Stimulated activated naive CD8-positive, alpha-beta T cell treated with anti-CD3 and anti-CD28 coated beads, Interleukin-15, amount 100 ng/mL, for 72 hours (primary cell): ENCODE measurements at regions not wholly inside any gene's neighbourhood (a gene's known extent, or its start where the extent isn't known, plus 50 kb on each side); places are given as distances from the start of the nearest gene placed in this dataset.
"Not testable (repeated sequence)": the region's sequence is repeated elsewhere in the genome, so short reads cannot be mapped to it uniquely, and the experiment has no call there.

Source experiments
- ATAC-seq: fragments of 150-1000 bp; cut with Tn5 transposase; 2 replicates; pipeline ENCODE4 v1.10.0; 2021; ENCODE audit warnings: mild to moderate bottlenecking, moderate library complexity
- DNase-seq, 2 donors: peaks; one replicate each; pipeline ENCODE4 v3.0.0; 2021 to 2022
- H3K27ac Mint-ChIP-seq, 2 donors: one replicate each; pipeline ENCODE4 v1.8.0; 2022; ENCODE audit warnings: mild to moderate bottlenecking in 2 of 2, mixed read lengths in 2 of 2, moderate library complexity in 2 of 2
- H3K27me3 Mint-ChIP-seq: one replicate; pipeline ENCODE4 v1.8.0; 2022; ENCODE audit warnings: mixed read lengths
- H3K4me1 Mint-ChIP-seq: one replicate; pipeline ENCODE4 v1.8.0; 2022; ENCODE audit warnings: mild to moderate bottlenecking, mixed read lengths
- H3K4me3 Mint-ChIP-seq, 2 donors: one replicate each; pipeline ENCODE4 v1.8.0; 2022; ENCODE audit warnings: mild to moderate bottlenecking in 2 of 2, mixed read lengths in 2 of 2, moderate library complexity in 1 of 2
- H3K9me3 Mint-ChIP-seq, 2 donors: one replicate each; pipeline ENCODE4 v1.8.0; 2022; ENCODE audit warnings: mixed read lengths in 2 of 2

DNA sequence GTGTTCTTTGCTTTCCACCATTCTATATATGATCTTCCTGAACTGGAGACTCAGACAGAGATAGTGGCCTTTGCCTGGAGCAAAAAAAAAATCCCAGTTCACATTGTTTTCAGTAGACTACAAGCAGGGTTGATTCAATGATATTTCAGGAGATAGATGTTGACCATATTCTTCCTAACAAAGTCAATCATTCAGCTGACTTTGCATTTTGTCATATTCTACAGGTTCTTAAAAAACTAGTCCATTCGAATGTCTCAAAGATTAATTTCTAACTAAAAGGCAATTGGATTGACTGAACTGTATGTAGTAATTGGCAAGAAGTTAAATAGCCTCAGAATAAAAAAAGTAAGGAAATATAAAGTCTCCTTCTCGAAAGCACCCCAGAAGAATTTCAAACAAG, 479.5 kb downstream of the NKX6-1 start:
- Mint-ChIP-seq H3K9me3 (peaks cover 5 to 8% of the 10 kb centered on the region in 2 donors), H3K4me3 (no peak overlapping the region), H3K27me3 (no peaks in the 10 kb centered on the region), H3K27ac (no peak overlapping the region), H3K4me1 (no peaks in the 10 kb centered on the region)
- ATAC-seq (no peak), DNase-seq (no peak)

DNA sequence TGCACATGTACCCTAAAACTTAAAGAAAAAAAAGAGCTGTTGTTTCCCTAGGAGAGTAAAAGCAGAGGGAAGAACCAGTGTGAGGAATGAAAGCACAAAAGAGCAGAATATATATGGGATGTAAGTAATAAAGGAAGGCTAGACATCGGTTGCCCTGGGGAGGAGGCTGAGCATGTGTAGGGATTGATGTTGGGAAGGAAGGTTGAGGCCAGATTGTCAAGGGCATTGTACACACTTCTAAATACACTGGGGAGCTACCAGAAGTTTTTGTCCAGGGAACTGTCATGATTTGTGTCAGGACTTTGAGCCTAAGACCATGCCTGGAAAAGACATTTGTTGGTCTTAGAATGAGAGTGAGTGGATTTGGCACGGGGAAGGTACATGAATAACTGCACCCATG, 467.1 kb downstream of the GPAT3 start:
- ATAC-seq (no peak), DNase-seq (no peak)
- no peak overlapping the region for H3K27ac Mint-ChIP-seq
- no peak overlapping the region for H3K4me3 Mint-ChIP-seq
- no peaks in the 10 kb centered on the region for H3K27me3 Mint-ChIP-seq
- H3K9me3 Mint-ChIP-seq, result no peaks in the 10 kb centered on the region
- no peaks in the 10 kb centered on the region for H3K4me1 Mint-ChIP-seq

DNA sequence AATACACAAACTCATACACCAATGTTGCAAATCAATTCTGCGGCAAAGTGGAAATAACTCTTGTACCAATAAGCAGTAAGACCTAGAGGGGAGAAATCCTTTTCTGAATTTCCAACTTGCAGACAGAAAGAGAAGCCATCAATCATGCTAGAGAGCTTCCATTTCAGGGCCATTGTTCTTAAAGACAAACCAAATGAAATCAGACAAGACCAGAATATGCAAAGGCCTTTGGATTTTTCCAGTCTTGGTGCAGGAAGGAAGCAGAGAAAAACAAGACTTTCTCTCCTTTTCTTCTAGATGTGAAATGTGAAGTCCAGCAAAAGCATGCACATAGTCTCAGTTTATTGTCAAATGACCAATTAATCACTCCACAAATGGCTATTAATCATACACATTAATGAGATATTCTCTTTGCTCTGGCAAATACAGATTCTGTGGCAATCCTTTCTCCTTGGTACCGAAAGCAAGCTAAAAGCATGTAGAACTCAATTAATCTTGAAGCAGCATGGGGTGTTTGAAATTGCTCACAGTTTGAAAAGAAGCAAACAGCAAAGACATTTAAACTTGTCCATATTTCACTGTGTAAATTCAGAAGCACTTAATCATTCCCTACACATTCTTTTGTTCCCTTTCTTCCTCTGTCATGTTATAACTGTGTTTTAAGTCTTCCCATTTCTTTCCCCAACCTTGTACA, 466.1 kb downstream of the GPAT3 start:
- Mint-ChIP-seq H3K27me3 (no peaks in the 10 kb centered on the region), H3K27ac (no peak overlapping the region), H3K9me3 (no peaks in the 10 kb centered on the region), H3K4me1 (no peaks in the 10 kb centered on the region), H3K4me3 (no peak overlapping the region)
- ATAC-seq, result no peak
- DNase-seq, result no peak

DNA sequence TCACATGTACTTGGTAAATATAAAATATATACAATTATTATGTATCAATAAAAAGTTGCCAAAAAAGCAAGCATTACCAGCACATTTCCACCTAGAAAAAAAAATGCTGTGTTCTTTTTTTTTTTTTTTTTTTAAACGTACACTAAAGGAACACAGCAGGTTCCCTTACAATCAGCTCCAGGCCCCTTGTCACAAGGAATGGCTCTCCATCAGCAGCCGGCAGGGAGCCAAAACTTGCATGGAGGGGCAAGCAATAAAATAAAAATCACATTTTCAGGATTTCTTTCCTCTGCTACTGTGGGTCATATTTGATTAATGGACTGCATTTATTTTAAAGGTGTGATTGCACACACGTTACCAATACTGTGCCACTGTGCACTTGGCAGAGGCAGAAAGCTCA, 460.3 kb downstream of the GPAT3 start:
- Mint-ChIP-seq H3K27me3 (no peaks in the 10 kb centered on the region), H3K4me3 (no peak overlapping the region), H3K4me1 (no peaks in the 10 kb centered on the region), H3K9me3 (no peaks in the 10 kb centered on the region), H3K27ac (no peak overlapping the region)
- no peak for DNase-seq
- no peak for ATAC-seq

DNA sequence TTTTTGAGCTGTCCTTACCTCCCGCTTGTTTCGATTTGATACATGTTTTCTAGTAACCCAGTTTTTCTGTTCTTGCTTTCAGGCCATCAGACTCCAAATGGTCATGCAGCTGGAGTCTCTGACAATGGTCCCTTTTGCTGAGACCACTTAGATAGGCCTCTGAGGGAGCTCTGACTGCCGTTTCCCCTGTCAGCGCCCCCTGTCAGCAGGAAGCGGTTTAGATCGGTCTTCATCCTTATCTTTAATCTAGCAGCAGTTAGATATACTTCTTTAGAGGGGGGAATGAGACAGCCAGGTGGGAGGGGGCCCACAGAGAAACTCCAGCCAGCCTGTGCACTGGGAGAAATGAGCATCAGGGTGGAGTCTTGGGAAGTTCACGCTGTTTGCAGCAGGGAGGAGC, 457.9 kb downstream of the GPAT3 start:
- H3K4me1 Mint-ChIP-seq, result no peaks in the 10 kb centered on the region

DNA sequence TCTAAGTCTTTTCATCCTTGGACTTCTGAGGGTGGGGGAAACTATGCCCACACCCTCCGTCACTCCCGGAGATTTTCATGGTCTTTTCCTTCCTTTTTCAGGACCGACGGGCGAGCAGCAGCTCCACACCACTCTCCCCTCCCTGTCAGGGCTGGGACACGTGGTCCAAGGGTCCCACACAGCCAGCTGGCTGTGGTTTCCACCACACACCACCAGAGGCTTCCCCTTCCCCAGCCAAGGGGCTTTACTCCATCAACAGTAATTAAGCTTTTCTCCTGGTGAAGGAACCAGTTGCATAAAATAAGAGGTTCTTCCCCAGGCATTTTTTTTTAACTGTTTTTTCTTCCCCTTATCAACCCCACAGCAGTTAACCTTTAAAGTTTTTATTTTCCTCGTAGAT, 453.9 kb downstream of the GPAT3 start:
- Mint-ChIP-seq H3K4me1 (no peaks in the 10 kb centered on the region), H3K27me3 (no peaks in the 10 kb centered on the region), H3K27ac (no peak overlapping the region), H3K4me3 (no peak overlapping the region), H3K9me3 (peaks cover 0 to 5% of the 10 kb centered on the region in 2 donors)
- DNase-seq (no peak), ATAC-seq (no peak)

More for the DNA sequence above, 457.9 kb downstream of the GPAT3 start:
- DNase-seq (no peak), ATAC-seq (no peak)
- H3K4me3 Mint-ChIP-seq, result no peak overlapping the region
- H3K27ac Mint-ChIP-seq, result no peak overlapping the region
- H3K9me3 Mint-ChIP-seq, result no peaks in the 10 kb centered on the region
- no peaks in the 10 kb centered on the region for H3K27me3 Mint-ChIP-seq

DNA sequence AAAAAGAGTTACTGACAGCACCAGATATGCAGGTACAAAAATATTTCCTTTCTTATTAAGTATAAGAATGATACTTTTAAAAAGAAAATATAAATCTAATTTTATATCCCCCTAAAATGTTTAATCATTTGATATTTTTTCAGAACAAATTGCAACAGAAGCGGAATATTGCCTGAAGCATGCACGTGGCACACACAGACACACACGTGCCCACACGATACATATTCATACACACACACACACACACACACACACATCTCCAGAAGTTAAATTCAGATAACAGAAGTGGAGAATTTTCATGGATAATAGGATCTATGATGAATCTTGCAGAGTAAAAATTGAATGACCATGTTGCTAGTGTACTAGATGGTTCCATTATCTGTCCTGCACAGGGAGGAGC, 445.2 kb downstream of the GPAT3 start:
- H3K4me1 Mint-ChIP-seq, result no peaks in the 10 kb centered on the region
- peaks cover 0 to 4% of the 10 kb centered on the region in 2 donors for H3K9me3 Mint-ChIP-seq
- ATAC-seq, result no peak
- no peak overlapping the region for H3K4me3 Mint-ChIP-seq
- H3K27me3 Mint-ChIP-seq, result no peaks in the 10 kb centered on the region
- DNase-seq, result no peak
- no peak overlapping the region for H3K27ac Mint-ChIP-seq

DNA sequence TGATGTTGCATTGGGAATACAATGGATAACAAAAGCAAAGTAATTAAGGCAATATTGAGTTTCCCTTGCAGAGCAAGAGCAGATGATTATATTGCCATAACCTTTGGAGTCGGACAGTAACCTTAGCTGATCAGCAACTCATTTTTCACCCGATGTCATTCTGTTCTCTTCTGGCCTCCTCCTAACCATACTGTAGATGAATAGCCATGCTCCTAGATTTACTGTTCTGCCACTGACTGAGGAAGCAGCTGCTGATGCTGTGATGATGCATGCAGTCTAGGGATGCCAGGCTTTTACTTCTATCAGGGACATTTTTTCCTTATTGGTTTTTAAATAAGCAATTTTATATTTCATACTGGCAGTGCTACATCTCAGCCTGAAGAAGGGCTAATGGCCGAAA, 443.9 kb downstream of the GPAT3 start:
- no peak overlapping the region for H3K4me3 Mint-ChIP-seq
- no peaks in the 10 kb centered on the region for H3K27me3 Mint-ChIP-seq
- no peaks in the 10 kb centered on the region for H3K4me1 Mint-ChIP-seq

DNA sequence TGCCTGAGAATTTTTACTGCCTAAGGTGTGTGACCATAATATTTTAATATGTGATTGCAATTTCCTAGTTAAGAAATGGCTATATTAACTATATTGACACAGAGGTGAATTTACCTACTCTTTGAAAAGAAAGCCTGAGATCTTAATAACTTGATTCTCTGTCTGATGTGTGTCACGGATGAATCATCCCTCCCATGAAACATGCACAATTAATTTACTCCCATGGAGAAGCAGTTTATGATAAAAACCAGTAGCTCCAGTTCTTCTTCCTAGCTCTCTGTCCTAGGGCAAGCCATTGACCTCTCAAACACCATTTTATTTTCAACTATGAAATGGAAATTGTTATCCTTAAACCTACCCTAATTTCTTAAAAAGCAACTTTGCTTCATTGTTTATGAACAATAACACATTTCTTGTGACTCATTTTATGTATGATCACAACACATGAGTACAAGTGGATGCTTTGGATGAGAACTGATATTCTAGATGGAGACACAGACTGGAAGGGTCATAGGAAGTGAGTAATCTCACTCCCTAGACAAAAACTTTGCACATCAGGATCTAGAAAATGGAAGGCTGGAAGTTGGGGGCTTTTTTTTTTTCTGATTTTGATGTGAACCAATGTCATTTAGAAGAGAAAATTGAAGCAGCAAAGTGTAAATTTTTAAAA, 438.3 kb downstream of the GPAT3 start:
- H3K27me3 Mint-ChIP-seq, result no peaks in the 10 kb centered on the region
- H3K4me1 Mint-ChIP-seq, result no peaks in the 10 kb centered on the region
- no peaks in the 10 kb centered on the region for H3K9me3 Mint-ChIP-seq
- no peak overlapping the region for H3K27ac Mint-ChIP-seq
- no peak for DNase-seq
- ATAC-seq, result no peak
- H3K4me3 Mint-ChIP-seq, result no peak overlapping the region

More for the DNA sequence above, 443.9 kb downstream of the GPAT3 start:
- DNase-seq, result no peak
- H3K27ac Mint-ChIP-seq, result no peak overlapping the region
- ATAC-seq, result no peak
- no peaks in the 10 kb centered on the region for H3K9me3 Mint-ChIP-seq

DNA sequence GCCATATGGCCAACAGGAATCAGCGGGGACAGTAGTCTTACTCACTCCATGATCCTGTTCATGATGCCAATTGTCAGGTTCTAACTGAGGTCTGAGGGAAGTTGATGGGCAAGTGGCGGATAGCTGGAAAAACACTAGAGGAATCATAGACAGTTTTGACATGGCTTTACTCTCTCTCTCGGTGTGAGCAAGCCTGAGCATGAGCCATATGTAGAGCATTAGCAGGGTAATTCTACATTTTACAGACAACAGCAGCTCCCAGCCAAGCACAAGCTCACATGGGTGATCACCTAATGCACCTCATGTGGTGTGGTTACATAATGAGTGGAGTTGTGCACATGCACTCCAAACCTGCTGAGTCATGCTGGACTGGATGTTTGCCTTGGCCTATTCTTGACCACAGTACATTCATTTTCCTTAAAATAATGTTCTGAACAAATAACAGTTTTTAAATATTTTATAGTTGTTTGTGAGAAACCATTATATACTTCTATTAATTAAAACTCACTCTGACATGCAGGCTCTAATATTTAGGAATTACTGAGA, 429.2 kb downstream of the GPAT3 start:
- Mint-ChIP-seq H3K4me1 (no peaks in the 10 kb centered on the region), H3K27ac (no peak overlapping the region)
- ATAC-seq, result no peak

DNA sequence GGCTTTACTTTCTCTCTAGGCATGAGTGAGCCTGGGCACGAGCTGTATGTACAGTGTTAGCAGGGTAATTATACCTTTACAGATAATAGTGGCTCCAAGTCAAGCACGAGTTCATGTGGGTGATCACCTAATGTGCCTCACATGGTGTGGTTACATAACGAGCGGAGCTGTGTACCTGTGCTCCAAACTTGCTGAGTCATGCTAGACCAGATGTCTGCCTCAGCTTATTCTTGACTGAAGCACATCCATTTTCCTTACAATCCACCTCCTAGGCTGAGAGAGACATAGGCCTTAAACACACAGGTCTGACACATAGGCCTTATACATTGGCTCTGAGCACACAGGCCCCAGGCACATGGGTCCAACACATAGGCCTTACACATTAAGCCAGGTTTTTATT, 426.6 kb downstream of the GPAT3 start:
- DNase-seq, result no peak
- no peak for ATAC-seq
- no peaks in the 10 kb centered on the region for H3K27me3 Mint-ChIP-seq
- no peak overlapping the region for H3K4me3 Mint-ChIP-seq
- no peaks in the 10 kb centered on the region for H3K4me1 Mint-ChIP-seq
- no peak overlapping the region for H3K27ac Mint-ChIP-seq
- H3K9me3 Mint-ChIP-seq, result peaks cover 0 to 17% of the 10 kb centered on the region in 2 donors

More for the DNA sequence above, 429.2 kb downstream of the GPAT3 start:
- no peaks in the 10 kb centered on the region for H3K27me3 Mint-ChIP-seq
- peaks cover 0 to 17% of the 10 kb centered on the region in 2 donors for H3K9me3 Mint-ChIP-seq
- H3K4me3 Mint-ChIP-seq, result no peak overlapping the region
- no peak for DNase-seq

DNA sequence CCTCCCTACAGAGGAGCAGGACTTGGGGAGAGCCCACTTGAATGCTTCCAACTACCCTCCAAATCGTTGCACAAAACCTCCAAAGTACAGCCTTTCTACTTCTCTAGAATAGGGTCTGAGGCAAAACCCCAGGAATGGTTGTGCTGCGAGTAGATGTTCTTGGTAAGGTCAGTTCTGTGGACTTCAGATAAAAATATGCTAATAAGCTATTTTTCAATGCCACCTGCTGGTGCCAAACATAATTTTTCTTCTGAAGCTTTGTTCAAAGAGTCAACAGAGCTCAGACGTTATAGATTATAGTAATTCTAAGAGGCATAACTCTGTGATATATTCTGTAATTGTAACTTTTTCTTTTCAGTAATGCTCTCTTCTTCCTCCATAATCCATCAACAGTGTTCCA, 425.7 kb downstream of the GPAT3 start:
- H3K27me3 Mint-ChIP-seq, result no peaks in the 10 kb centered on the region
- DNase-seq (no peak), ATAC-seq (no peak)
- no peaks in the 10 kb centered on the region for H3K4me1 Mint-ChIP-seq
- no peak overlapping the region for H3K4me3 Mint-ChIP-seq
- no peak overlapping the region for H3K27ac Mint-ChIP-seq
- H3K9me3 Mint-ChIP-seq, result peaks cover 0 to 18% of the 10 kb centered on the region in 2 donors

DNA sequence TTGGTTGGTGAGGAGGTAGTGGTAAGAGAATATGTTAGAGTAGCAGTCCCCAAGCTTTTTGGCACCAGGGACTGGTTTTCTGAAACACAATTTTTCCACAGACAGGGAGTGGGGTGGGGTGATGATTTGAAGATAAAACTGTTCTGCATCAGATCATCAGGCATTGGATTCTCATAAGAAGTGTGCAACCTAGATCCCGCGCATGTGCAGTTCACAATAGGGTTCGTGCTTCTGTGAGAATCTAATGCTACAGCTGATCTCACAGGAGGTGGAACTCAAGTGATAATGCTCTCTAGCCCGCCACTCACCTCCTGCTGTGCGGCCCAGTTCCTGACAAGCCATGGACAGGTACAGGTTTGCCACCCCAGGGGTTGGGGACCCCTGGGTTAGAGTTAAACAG, 423.3 kb downstream of the GPAT3 start:
- DNase-seq (no peak), ATAC-seq (no peak)
- no peak overlapping the region for H3K4me3 Mint-ChIP-seq
- H3K9me3 Mint-ChIP-seq, result peaks cover 0 to 8% of the 10 kb centered on the region in 2 donors
- no peaks in the 10 kb centered on the region for H3K27me3 Mint-ChIP-seq
- no peaks in the 10 kb centered on the region for H3K4me1 Mint-ChIP-seq
- H3K27ac Mint-ChIP-seq, result no peak overlapping the region

DNA sequence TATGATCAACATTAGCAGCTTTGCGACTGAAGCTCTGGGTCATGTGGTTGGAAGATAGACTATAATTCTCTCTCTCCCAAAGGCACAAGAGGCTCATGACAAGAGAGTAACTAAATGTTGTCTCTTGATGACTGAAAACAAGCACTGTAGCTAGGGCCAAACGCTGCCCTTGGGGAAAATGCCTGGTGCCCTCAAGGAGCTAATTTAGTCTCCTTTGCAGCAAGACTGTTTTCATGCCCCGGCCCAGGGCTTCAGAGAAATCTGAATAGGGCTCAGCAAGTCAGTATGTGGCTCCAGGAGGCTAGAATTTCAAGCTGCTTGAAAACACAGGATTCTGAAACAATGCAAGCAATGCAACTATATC, 411.9 kb downstream of the GPAT3 start:
- ATAC-seq (no peak), DNase-seq (no peak)
- Mint-ChIP-seq H3K4me1 (no peaks in the 10 kb centered on the region), H3K9me3 (no peaks in the 10 kb centered on the region), H3K27ac (no peak overlapping the region), H3K27me3 (no peaks in the 10 kb centered on the region), H3K4me3 (no peak overlapping the region)

DNA sequence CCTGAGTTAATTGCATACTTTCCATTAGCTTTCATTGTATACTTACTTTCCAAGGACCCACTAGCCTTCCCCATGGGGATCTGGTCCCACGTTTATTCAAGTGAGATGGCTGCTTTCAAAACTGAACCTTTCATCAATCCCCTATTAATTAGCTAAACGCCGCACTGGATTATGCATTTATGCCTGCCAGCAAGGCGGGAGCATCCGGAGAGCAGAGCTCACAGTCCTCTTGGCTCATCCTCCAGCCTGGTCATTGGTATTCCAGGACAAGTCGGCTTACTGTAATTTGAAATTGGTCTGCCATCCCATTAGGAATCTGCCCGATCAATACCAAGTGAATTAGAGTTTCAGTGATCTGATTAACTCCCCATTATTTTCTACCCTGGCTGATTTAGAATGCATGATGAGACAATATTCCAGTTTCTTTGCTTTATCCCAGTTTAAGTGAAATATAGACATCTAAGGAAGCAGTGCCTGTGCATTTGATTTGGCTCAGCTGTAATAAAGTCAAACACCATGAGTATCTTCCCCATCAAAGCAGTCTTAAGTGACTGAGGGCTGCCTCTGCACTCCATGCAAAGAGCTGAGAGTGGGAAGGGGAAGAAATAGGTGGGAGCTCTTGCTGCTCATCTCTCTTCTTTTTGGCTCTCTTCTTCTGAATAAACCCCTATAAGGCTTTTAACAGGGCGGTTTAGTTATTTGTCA, 411.4 kb downstream of the GPAT3 start:
- H3K27ac Mint-ChIP-seq, result no peak overlapping the region
- no peak overlapping the region for H3K4me3 Mint-ChIP-seq
- H3K27me3 Mint-ChIP-seq, result no peaks in the 10 kb centered on the region
- DNase-seq (no peak), ATAC-seq (no peak)
- H3K4me1 Mint-ChIP-seq, result no peaks in the 10 kb centered on the region
- no peaks in the 10 kb centered on the region for H3K9me3 Mint-ChIP-seq

DNA sequence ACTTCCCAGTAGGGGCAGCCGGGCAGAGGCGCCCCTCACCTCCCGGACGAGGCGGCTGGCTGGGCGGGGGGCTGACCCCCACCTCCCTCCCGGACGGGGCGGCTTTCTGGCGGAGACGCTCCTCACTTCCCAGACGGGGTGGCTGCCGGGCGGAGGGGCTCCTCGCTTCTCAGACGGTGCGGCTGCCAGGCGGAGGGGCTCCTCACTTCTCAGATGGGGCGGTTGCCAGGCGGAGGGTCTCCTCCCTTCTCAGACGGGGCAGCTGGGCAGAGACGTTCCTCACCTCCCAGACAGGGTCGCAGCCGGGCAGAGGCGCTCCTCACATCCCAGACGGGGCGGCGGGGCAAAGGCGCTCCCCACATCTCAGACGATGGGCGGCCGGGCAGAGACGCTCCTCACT, 407.8 kb downstream of the GPAT3 start:
- not testable (repeated sequence) for H3K4me1 Mint-ChIP-seq, H3K27ac Mint-ChIP-seq, ATAC-seq, H3K27me3 Mint-ChIP-seq, DNase-seq, H3K9me3 Mint-ChIP-seq, H3K4me3 Mint-ChIP-seq
